ENCODE measurements at regions not wholly inside any gene's neighbourhood (a gene's known extent, or its start where the extent isn't known, plus 50 kb on each side); places are given as distances from the start of the nearest gene placed in this dataset.
"Not testable (repeated sequence)": the region's sequence is repeated elsewhere in the genome, so short reads cannot be mapped to it uniquely, and the experiment has no call there.

DNA sequence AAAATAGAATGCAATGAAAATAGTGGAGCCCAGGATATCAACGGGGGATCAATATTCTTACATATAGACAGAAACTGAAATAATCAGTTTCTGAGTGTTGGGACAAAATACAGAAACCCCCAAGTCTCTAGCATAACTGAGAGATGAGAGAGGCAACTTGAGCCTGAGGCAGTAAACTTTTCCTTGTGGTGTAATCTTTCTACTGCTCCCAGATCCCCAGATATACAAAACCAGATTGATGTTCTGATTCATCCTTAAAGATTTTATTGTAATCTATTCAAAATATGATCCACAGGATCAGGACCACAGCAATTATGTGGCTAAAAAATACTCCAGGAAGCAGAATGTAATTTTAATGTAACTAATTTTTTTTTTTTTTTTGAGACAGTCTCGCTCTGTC, 2282.6 kb downstream of the ARAP2 start:
- peak in 1 of 6 donors; percentile 7 for DNase-seq (ENCODE audit: low read depth in 4 of 6, low spot score in 6 of 6)
- H3K36me3 ChIP-seq (ENCODE audit: control insufficient read depth, insufficient read depth, low read length), result no peaks in the 10 kb centered on the region
- H3K4me3 ChIP-seq (ENCODE audit: low read depth, low read length), result no peak overlapping the region
- H3K4me1 ChIP-seq (ENCODE audit: control insufficient read depth, insufficient read depth, low read length), result no peaks in the 10 kb centered on the region
- no peaks in the 10 kb centered on the region for H3K27me3 ChIP-seq (ENCODE audit: control insufficient read depth, insufficient read depth, low read length)
- no peaks in the 10 kb centered on the region for H3K9me3 ChIP-seq (ENCODE audit: control insufficient read depth, insufficient read depth, low read length)
- WGBS (ENCODE audit: insufficient coverage), result no CpG with 5 or more reads among the region's 2 CpGs
- H3K27ac ChIP-seq (ENCODE audit: low read depth, low read length), result no peak overlapping the region

DNA sequence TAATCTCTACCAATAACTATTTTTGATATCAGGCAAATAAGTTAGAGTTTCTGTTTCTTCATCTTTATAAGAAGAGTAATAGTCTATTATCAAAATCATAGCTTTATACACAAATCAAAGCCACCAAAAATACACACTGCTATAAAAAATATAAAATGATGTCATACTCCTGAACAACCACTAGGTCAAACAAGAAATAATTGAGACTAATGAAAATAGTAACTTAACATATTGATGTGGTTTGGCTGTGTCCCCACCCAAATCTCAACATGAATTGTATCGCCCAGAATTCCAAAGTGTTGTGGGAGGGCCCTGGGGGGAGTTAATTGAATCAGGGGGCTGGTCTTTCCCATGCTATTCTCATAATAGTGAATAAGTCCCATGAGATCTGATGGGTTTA, 2277.5 kb downstream of the ARAP2 start:
- Histone ChIP-seq H3K4me1 (ENCODE audit: control insufficient read depth, insufficient read depth, low read length) (no peaks in the 10 kb centered on the region), H3K4me3 (ENCODE audit: low read depth, low read length) (no peak overlapping the region), H3K36me3 (ENCODE audit: control insufficient read depth, insufficient read depth, low read length) (no peaks in the 10 kb centered on the region), H3K27me3 (ENCODE audit: control insufficient read depth, insufficient read depth, low read length) (no peaks in the 10 kb centered on the region), H3K27ac (ENCODE audit: low read depth, low read length) (no peak overlapping the region), H3K9me3 (ENCODE audit: control insufficient read depth, insufficient read depth, low read length) (no peaks in the 10 kb centered on the region)
- no peak for DNase-seq (ENCODE audit: low read depth in 4 of 6, low spot score in 6 of 6)
- no CpG with 5 or more reads among the region's 1 CpG for WGBS (ENCODE audit: insufficient coverage)

DNA sequence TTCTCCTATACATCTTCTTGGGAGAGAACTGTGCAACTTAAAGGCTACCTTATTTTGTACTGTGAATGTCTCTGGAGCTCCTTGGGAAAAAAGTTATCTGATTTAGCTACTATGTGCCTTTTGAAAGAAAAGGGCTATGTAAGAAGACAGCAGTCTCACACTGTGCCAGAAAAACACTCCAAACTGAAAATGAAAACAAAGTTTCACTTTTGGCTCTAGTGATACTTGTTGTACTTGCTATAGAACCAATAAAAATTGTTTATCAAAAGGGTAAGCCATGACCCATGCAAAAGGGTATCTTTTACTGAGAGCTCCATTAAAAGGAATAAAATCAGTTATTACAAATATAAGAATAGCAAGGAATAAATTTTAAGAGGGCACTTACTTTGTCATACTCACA, 2270.0 kb downstream of the ARAP2 start:
- Histone ChIP-seq H3K27ac (ENCODE audit: low read depth, low read length) (no peak overlapping the region), H3K4me1 (ENCODE audit: control insufficient read depth, insufficient read depth, low read length) (no peaks in the 10 kb centered on the region), H3K36me3 (ENCODE audit: control insufficient read depth, insufficient read depth, low read length) (no peaks in the 10 kb centered on the region), H3K9me3 (ENCODE audit: control insufficient read depth, insufficient read depth, low read length) (no peaks in the 10 kb centered on the region), H3K27me3 (ENCODE audit: control insufficient read depth, insufficient read depth, low read length) (no peaks in the 10 kb centered on the region), H3K4me3 (ENCODE audit: low read depth, low read length) (no peak overlapping the region)
- no peak for DNase-seq (ENCODE audit: low read depth in 4 of 6, low spot score in 6 of 6)

DNA sequence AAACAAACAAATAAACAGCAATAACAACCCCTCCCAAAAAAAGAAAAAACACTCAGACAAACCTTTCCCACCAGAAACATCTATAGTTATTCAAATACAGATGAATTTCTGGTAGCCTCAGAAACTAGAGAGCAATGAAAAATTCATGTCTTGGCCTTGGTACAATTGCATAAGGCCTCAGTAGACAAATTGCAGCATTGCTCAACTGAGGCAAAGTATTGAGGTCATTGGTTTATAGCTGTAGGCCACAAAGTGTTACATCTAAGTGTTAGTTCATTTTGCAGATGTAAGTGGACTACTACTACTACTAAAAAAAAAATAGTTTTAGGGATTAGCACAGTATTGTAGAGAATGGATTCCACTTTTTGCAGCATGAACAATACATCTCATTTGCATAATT, 2268.3 kb downstream of the ARAP2 start:
- no peak overlapping the region for H3K4me3 ChIP-seq (ENCODE audit: low read depth, low read length)
- H3K36me3 ChIP-seq (ENCODE audit: control insufficient read depth, insufficient read depth, low read length), result no peaks in the 10 kb centered on the region
- H3K9me3 ChIP-seq (ENCODE audit: control insufficient read depth, insufficient read depth, low read length), result no peaks in the 10 kb centered on the region
- no peaks in the 10 kb centered on the region for H3K27me3 ChIP-seq (ENCODE audit: control insufficient read depth, insufficient read depth, low read length)
- no peaks in the 10 kb centered on the region for H3K4me1 ChIP-seq (ENCODE audit: control insufficient read depth, insufficient read depth, low read length)
- no peak overlapping the region for H3K27ac ChIP-seq (ENCODE audit: low read depth, low read length)
- no peak for DNase-seq (ENCODE audit: low read depth in 4 of 6, low spot score in 6 of 6)

DNA sequence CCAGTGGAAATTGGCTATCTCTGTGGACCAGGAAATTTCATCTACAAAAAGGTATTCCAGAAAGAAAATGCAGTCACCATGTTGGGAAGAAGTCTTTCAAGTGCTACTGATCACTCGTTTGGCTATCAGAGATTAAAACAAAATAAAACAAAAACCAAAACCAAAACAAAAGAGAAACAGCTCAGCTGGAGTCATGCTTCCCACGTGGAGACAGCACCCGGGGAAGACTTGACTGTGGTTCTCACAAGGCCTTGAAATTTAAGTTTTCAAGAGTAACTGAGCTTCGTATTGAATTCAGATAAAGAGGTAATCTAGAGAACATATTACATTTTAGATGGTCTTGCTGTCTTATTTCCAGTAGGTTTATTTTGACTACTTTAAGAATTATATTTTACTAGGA, 2264.5 kb downstream of the ARAP2 start:
- not testable (repeated sequence) for DNase-seq (ENCODE audit: low read depth in 4 of 6, low spot score in 6 of 6); H3K27me3 ChIP-seq (ENCODE audit: control insufficient read depth, insufficient read depth, low read length); H3K27ac ChIP-seq (ENCODE audit: low read depth, low read length); H3K36me3 ChIP-seq (ENCODE audit: control insufficient read depth, insufficient read depth, low read length); H3K4me3 ChIP-seq (ENCODE audit: low read depth, low read length); H3K9me3 ChIP-seq (ENCODE audit: control insufficient read depth, insufficient read depth, low read length); H3K4me1 ChIP-seq (ENCODE audit: control insufficient read depth, insufficient read depth, low read length)
- WGBS (ENCODE audit: insufficient coverage), result 67% methylated on average over 2 of the region's 4 CpGs

DNA sequence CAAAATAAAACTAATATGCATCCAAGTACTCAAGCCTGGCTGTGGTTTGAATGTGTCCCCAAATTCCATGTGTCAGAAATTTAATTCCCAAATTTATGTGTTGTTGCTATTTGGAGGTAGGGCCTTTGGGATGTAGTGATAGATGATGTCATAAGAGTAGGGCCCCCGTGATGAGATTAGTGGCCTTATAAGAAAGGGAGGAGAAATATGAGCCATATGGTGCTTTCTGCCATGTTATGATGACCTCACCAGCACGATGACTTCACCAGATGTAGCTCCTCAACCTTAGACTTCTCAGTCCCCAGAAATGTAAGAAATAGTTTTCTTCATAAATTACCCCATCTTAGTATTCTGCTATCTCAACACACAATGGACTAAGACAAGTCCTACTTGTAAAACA, 2264.0 kb downstream of the ARAP2 start:
- 67% methylated on average over 1 of the region's 2 CpGs for WGBS (ENCODE audit: insufficient coverage)
- no peak overlapping the region for H3K4me3 ChIP-seq (ENCODE audit: low read depth, low read length)
- H3K9me3 ChIP-seq (ENCODE audit: control insufficient read depth, insufficient read depth, low read length), result no peaks in the 10 kb centered on the region
- H3K4me1 ChIP-seq (ENCODE audit: control insufficient read depth, insufficient read depth, low read length), result no peaks in the 10 kb centered on the region
- no peaks in the 10 kb centered on the region for H3K36me3 ChIP-seq (ENCODE audit: control insufficient read depth, insufficient read depth, low read length)
- no peak overlapping the region for H3K27ac ChIP-seq (ENCODE audit: low read depth, low read length)
- DNase-seq (ENCODE audit: low read depth in 4 of 6, low spot score in 6 of 6), result no peak
- no peaks in the 10 kb centered on the region for H3K27me3 ChIP-seq (ENCODE audit: control insufficient read depth, insufficient read depth, low read length)

DNA sequence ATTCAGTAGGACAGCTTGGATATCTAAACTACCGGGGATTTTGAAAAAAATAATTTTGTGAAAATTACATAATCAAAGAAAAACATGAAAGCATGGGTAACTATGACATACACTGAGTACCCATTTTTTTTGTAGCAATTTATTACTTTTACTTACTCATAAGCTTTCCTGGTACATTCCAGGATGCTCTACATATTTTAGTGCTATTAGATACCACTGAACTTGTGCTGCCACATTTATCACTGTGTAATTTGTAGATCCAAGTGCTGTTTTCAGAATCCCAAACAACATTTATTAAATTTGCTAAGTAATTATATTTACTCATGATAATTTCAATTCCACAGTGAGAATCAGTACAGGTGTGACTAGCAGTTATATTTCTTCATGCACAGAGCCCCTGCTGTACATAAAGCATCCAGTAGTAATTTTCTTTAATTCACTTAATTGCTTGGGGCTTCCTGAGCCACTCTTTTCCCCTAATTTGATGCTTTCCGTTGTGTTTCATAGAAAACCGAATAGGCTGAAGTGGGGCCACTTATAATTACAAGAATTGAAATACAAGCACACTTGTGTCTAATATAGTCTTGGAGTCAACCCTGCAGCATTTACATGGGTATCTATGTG, 2254.4 kb downstream of the ARAP2 start:
- H3K4me3 ChIP-seq (ENCODE audit: low read depth, low read length), result no peak overlapping the region
- DNase-seq (ENCODE audit: low read depth in 4 of 6, low spot score in 6 of 6), result peak in 1 of 6 donors; percentile 74
- no peaks in the 10 kb centered on the region for H3K4me1 ChIP-seq (ENCODE audit: control insufficient read depth, insufficient read depth, low read length)
- H3K36me3 ChIP-seq (ENCODE audit: control insufficient read depth, insufficient read depth, low read length), result no peaks in the 10 kb centered on the region
- H3K27ac ChIP-seq (ENCODE audit: low read depth, low read length), result no peak overlapping the region
- no peaks in the 10 kb centered on the region for H3K27me3 ChIP-seq (ENCODE audit: control insufficient read depth, insufficient read depth, low read length)
- WGBS (ENCODE audit: insufficient coverage), result no CpG with 5 or more reads among the region's 3 CpGs
- H3K9me3 ChIP-seq (ENCODE audit: control insufficient read depth, insufficient read depth, low read length), result no peaks in the 10 kb centered on the region

DNA sequence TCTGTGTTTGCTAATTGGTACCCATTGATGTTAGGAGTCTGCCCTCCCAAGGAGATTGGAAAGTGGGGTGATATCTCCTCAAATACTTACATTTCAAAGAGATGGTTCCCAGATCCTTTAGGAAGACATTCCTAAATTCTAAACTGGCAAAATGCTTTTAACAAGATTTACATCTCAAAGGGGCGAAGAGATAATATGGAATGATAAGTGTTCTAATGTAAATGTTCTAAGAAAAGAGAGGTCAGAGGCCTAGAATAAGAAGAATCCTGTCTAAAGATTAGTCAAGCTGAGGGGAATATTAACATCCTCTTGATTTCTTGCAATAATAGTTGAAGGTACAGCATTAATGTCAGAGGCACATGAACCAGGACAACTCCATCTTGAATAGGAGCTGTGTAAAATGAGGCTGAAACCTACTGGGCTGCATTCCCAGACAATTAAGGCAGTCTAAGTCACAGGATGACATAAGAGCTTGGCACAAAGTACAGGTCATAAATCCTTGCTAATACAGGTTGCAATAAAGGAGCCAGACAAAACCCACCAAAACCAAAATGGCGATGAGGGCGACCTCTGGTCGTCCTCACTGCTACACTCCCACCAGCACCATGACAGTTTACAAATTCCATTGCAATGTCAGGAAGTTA, 2248.1 kb downstream of the ARAP2 start:
- WGBS (ENCODE audit: insufficient coverage), result 24% methylated on average over 3 of the region's 4 CpGs
- peak in 5 of 6 donors; percentile 13 to 74 (median 42) for DNase-seq (ENCODE audit: low read depth in 4 of 6, low spot score in 6 of 6)

DNA sequence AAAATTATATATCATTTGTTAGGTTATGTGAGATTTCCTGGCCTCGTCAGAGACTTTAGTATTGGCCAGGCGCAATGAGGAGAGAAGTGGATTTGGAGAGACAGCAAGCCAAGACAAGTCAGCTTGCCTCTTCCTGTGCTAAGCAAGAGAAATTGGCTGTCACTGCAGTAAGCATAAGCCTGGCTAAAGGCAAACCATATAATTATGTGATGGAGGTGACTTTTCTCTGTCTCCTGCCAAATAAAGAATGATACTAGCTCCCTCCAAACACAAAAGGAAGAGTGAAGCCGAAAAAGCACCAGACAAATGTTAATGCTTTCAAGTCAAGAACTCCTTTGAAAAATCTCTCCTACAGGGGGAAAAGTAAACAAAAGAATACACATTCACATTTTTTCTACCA, 2246.0 kb downstream of the ARAP2 start:
- WGBS (ENCODE audit: insufficient coverage), result 57% methylated on average over 2 of the region's 3 CpGs
- no peaks in the 10 kb centered on the region for H3K9me3 ChIP-seq (ENCODE audit: control insufficient read depth, insufficient read depth, low read length)
- no peaks in the 10 kb centered on the region for H3K4me1 ChIP-seq (ENCODE audit: control insufficient read depth, insufficient read depth, low read length)
- H3K27me3 ChIP-seq (ENCODE audit: control insufficient read depth, insufficient read depth, low read length), result no peaks in the 10 kb centered on the region
- H3K36me3 ChIP-seq (ENCODE audit: control insufficient read depth, insufficient read depth, low read length), result no peaks in the 10 kb centered on the region
- peak in 2 of 6 donors; percentile 22 to 60 for DNase-seq (ENCODE audit: low read depth in 4 of 6, low spot score in 6 of 6)
- H3K27ac ChIP-seq (ENCODE audit: low read depth, low read length), result no peak overlapping the region
- H3K4me3 ChIP-seq (ENCODE audit: low read depth, low read length), result no peak overlapping the region

More for the DNA sequence above, 2248.1 kb downstream of the ARAP2 start:
- no peaks in the 10 kb centered on the region for H3K27me3 ChIP-seq (ENCODE audit: control insufficient read depth, insufficient read depth, low read length)
- no peak overlapping the region for H3K4me3 ChIP-seq (ENCODE audit: low read depth, low read length)
- H3K36me3 ChIP-seq (ENCODE audit: control insufficient read depth, insufficient read depth, low read length), result no peaks in the 10 kb centered on the region
- H3K4me1 ChIP-seq (ENCODE audit: control insufficient read depth, insufficient read depth, low read length), result no peaks in the 10 kb centered on the region
- H3K9me3 ChIP-seq (ENCODE audit: control insufficient read depth, insufficient read depth, low read length), result no peaks in the 10 kb centered on the region
- H3K27ac ChIP-seq (ENCODE audit: low read depth, low read length), result no peak overlapping the region

DNA sequence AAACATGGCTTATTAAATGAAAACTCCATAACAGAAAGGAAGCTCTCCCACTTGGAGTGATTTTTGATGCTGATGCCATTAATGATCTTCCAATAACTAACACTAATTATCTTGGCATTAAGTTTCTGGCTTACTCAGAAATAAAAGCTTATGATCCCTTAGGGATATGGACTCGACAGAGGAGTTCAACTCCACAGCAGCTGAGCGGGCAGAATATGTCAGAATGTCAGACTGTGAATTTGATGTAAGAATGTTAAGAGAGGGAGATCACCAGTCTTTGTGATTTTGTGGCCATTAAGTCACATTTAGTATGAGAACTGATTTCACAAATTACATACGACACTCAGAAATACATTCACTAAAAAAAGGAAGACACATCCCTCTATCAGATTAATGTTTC, 2244.0 kb downstream of the ARAP2 start:
- Histone ChIP-seq H3K27me3 (ENCODE audit: control insufficient read depth, insufficient read depth, low read length) (no peaks in the 10 kb centered on the region), H3K36me3 (ENCODE audit: control insufficient read depth, insufficient read depth, low read length) (no peaks in the 10 kb centered on the region), H3K27ac (ENCODE audit: low read depth, low read length) (no peak overlapping the region), H3K4me3 (ENCODE audit: low read depth, low read length) (no peak overlapping the region), H3K4me1 (ENCODE audit: control insufficient read depth, insufficient read depth, low read length) (no peaks in the 10 kb centered on the region), H3K9me3 (ENCODE audit: control insufficient read depth, insufficient read depth, low read length) (no peaks in the 10 kb centered on the region)
- WGBS (ENCODE audit: insufficient coverage), result 80% methylated on average over 1 of the region's 3 CpGs
- DNase-seq (ENCODE audit: low read depth in 4 of 6, low spot score in 6 of 6), result no peak
